ENCODE measurements at regions not wholly inside any gene's neighbourhood (a gene's known extent, or its start where the extent isn't known, plus 50 kb on each side); places are given as distances from the start of the nearest gene placed in this dataset.
A peak's percentile ranks its signal among the peaks of the same experiment; 100 is the strongest.

DNA sequence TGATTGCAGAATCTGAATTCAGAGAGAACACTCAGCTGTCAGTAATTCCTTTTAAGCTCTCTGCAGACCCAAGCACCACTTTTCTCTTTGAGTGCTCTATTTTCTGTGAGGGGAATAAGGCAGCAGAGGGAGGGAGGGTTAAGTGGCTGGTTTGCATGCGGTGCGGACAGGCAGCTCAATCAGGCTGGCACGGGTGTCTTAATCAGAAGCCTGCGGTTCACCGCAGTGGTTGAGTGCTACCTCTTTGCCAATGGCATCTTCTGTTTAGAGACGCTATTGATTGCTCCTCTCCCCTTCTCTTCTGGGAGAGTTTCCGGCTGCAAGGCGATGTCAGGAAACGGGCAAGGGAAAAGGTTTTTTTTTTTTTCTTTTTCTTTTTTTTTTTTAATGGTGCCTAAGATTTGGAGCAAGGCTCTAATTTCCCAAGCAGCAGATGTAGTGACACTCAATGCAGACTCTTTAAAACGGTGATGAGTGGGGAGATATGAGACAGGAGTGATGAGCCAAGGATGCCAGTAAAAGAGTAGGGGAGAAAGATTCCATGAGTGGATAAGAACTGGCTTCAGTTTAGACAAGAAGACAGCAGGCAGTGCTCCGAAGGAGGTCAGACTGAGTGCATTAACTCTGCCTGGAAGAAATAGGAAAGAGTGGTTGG is 533.7 kb upstream of the SEL1L start:
- DNase-seq: peak; percentile 100

DNA sequence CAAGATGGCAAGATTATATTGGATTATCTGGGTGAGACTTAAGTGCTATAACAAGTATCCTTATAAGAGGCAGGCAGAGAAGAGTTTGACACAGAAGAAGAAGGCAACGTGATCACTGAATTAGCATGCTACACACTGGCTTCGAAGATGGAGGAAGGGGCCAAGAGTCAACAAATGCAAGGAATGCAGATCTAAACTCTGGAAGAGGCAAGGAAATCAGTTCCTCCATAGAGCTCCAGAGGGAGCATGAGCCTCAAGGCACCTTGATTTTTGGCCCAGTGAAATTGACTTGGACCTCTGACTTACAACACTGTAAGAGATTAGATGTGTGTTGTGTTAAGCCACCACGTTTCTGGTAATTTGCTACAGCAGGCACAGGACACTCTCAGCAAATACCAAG is 536.4 kb upstream of the SEL1L start:
- no peak for DNase-seq

DNA sequence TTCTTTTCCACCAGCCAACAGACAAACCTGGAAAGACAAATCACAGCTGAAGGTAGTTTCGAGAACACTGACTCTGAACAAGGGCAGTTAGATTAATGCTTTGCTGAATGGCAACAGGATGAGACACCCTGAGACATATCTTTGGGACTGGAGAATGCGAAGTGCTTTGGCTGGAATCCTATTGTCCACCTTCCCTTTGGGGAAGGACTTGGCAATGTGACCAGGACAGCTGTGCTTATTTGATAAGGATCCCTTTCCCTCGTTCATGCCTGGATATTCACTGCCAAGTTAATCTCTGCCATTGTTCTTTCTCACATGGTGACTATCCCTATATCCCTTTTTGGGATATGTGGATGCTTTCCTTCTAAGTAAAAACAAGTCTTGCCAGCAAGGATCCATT is 537.1 kb upstream of the SEL1L start:
- DNase-seq: no peak

DNA sequence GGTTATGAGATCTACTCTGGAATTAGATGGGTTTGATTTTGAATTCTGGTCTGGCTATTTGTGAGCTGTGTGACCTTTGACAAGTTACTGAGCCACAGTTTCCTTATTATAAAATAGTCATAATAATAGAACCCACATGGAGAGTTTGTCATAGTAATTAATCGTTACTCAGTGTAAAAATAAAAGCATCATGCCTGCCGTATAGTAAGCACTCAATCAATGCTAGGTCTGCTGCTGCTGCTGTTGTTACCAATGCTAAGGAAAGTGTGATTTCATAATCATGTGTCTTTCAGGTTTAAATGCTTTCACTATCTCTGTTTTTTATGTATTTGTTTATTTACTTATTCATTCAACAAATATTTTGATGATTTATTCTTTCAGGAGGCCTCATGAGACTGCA is 539.9 kb upstream of the SEL1L start:
- no peak for DNase-seq

DNA sequence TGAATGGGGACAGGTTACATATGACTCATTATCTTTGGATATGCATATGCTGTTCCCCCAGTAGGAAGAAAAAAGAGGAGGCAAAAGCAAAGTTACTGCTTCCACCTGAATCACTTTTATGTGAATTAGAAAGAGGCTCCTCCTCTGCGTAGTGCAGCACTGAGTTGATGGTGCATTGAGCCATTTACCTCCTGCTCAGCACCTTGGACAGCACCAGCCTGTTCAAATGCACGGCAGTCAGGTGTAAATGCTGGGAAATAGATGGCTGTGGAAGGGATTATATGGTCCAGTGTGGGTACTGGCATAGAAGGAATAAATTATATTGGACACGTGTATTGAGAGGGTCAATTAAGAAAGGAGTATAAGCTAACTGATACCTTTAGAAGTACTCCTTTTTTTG is 541.9 kb upstream of the SEL1L start:
- no peak for DNase-seq

DNA sequence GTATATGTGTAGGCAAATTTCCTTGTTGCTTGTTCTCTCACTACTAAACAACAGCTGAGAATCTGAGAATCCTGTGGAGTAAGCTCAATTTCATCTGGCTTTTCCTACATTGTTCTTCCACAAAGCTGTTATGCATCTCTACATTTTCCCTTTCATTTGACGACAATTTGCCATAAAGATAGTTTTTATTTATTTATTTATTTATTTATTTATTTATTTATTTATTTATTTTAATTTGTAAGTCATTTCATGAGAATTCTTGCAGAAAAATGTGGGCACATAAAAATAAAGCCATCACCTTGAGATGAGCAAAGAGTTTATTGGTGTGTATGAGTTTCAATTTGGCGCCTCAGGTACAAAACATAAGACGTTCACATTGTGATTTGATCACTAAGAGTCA is 545.9 kb upstream of the SEL1L start:
- no peak for DNase-seq

DNA sequence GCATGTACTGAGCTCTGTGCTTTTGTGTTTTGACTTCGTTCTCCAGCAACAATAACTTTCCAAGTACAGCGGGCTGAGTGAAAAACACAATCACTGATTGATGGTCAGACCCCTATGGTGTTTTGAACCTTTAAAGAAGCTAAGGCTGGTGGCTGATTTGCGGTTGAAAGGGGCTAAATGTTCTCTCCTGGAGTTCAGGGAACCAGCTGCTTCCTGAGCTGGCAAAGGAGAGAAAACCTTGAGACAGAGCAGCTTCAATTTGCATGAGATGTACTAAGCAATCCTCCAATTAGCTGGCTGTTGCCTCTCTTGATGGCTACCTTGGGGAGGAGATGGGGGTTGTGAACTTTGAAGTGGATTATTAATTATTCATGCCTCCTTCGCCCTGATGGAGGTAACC is 546.7 kb upstream of the SEL1L start:
- peak; percentile 50 for DNase-seq

DNA sequence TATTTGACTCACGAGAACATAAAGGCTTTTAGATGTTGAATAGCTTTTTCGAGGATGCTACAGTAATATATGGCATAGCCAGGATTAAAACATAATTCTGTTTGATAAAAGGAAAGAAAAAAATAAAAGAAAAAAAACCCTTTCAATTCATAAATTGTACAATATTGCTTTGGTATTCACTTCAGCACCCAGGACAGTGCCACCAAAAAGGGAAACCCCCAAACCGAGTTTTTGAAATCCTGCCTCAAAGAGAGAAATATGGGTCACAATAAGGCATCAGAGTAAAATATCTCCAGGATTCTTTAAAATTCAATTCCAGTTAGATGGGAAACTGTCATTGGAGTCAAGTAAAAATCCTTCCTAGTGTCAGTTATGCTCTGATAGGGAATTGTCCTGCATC is 551.2 kb upstream of the SEL1L start:
- DNase-seq: no peak

DNA sequence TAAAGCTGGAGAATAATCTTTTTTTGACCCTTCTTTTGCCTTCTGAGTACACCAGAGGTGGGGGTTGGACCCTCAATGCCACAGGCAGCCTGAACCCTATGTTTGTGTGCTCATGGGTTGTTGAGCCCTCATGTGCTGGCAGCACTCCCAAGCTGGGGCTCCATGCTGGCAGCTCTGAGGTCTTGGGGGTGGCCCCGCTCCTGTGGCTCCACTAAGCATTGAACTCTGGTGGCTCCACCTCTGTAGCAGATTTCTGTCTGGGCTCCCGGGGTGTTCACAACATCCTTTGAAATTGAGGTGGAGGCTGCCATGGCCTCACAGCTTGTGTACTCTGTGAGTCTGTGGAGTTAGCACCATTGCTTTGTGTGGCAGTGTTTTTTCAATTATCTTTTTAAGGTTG is 557.4 kb upstream of the SEL1L start:
- no peak for DNase-seq

DNA sequence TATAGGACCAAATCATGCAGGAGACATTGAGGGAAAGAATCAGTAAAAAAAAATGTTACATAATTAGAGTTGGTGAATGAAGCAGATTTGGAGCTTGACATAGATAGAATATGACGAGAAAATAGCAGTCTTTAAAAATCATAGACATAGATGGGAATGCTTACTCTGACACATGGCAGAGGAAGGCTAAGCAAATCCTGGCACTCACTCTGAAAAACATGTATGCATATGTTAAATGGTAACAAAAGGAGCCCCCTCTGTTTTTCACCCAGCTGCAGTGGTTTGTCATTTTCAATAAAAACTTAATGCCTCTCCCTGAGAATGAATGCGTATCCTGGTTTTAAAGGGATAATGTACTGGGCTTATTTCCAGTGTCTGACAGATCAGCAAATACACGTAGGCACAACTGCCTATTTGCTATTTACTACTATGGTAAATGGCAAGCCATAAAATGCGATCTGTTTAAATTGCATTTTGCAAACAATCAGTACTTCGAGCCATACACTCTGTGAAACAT is 561.2 kb upstream of the SEL1L start:
- no peak for DNase-seq

DNA sequence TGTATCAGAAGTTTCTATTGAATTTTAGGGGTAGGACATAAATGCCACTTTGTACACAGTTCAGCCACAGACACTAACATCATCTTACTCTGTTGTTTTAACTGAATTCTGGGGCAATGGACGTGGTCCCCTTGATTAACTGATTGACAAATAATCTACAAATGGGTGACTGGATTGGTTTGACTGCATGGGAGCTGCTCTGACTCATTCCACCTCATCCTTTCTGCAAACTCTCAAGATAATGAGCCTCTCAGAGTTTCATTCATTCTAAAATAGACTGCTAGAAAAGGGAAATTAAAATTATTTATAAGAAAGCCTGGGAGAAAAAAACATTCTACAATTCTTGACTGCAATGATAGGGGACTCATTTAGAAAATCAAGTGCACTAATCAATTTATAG is 570.4 kb upstream of the SEL1L start:
- DNase-seq: no peak

DNA sequence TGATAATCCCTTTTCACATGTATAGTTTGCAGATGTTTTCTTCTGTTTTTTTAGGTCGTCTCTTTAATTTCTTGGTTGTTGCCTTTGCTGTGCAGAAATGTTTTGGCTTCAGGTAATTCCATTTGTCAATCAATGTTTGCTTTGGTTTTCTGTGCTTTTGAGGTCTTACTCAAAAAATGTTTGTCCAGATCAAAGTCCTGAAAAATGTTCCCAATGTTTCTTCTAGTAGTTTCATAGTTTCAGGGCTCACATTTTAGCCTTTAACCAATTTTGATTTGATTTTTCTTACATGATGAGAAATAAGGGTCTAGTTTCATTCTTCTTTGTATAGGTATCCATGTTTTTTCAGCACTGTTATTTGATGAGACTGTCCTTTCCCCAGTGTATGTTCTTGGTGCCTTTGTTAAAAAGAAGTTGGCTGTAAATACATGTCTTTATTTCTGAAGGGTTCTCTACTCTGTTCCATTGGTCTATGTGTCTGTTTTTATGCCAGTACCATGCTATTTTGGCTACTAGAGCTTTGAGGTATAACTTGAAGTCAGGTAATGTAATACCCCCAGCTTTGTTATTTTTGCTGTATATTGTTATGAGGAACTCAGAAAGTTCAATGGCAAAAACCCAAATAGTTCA is 578.7 kb upstream of the SEL1L start:
- no peak for DNase-seq

DNA sequence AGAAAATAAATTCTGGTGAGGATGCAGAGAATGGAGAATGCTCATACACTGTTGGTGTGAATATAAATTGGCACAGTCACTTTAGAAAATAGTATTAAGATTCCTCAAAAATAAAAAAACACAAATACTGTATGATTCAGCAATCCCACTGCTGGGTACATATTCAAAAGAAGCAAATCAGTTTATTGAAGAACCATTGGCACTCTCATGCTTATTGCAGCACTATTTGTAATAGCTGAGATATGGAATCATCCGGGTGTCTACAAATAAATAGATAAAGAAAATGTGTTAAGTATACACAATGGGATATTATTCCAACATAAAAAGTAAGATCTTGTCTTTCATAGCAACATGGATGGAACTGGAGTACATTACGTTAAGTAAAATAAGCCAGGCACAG is 579.4 kb upstream of the SEL1L start:
- no peak for DNase-seq

DNA sequence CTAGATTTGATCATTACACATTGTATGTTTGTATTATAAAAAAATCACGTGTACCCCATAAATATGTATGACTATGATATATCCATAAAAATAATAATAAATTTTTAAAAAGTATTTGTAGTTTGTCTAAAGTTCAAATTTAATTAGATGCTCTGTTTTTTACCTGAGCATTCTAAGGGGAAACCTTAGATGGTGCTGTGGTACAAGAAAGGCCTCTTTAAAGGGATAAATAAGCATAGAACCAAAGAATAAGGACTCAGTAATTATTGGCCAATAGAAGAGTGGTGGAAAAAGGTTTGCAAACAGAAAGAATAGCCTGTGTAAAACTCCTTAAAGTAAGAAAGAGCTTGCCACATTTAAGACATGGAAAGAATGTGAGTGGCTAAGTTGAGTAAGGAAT is 580.1 kb upstream of the SEL1L start:
- DNase-seq: no peak

DNA sequence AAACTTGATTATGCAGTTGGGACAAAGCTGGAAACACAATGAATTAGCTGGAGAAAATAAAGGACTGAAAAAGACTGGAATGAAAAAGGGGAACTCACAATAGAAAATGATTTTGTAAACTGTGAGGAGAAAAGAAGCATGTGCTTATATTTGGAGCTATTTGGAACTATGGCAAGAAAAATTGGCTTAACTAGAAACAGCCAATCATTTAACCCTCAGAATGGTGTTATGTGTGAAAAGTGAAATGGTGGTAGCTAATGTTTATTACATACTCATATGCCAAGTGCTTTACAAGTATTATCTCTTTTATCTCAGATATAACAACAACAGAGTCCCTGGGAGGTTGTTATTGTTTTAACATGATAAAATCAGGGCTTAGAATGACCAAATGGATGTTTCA is 583.1 kb upstream of the SEL1L start:
- DNase-seq: no peak

DNA sequence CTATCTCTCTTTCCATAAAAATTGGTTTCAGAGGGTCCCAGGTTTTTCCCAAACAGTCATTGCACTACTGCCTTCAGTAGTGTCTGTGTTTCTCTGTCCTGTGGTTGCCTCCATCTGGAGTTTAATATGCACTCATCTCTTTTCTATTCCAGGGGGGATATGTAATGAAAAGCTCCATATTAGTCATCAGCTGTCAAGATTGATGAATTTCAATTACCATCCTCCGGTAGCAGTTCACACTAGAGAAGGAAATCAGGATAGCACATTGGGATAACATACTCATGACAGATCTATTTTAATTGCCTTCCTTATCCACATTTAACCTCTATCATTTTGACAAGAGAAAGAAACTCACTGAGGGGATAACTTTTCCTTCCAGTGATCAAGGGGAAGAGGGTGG is 589.0 kb upstream of the SEL1L start:
- DNase-seq: no peak

DNA sequence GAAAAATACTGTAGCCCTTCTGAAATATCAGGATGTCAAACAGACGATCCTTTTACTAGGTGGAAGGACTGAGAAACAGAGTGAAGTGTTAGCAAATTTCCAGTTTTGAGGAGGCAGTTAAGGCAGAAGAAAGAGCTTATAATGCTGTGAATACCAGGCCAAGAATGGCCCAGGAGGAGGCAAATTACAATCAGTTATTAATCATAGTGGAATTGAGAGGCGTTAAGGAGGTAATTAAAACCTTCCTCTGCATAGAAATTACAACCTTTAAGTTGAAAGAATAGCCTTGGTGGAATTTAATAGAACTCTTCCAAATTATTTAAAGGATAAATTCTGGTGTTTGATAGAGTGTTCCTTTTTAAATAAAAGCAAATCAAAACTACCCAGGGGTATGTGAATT is 590.9 kb upstream of the SEL1L start:
- DNase-seq: no peak

DNA sequence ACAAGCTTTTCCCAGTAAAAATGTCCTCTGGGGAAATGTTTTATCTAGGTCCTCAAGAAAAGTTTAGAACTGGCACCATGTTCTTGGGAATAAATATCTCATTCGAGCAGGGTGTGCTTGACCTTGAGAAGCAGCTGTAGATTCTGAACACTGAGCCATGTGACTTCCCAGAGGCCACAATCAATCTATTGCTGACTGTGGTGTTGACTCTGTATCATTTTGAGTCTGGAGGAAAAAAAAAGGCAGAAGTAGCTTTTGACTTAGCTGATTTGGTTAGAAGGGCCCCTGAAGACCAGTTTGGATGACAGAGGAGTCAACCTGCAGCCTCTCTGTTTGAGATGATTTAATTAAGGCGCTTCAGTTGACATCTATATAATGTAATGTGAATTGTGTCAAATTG is 592.4 kb upstream of the SEL1L start:
- no peak for DNase-seq

DNA sequence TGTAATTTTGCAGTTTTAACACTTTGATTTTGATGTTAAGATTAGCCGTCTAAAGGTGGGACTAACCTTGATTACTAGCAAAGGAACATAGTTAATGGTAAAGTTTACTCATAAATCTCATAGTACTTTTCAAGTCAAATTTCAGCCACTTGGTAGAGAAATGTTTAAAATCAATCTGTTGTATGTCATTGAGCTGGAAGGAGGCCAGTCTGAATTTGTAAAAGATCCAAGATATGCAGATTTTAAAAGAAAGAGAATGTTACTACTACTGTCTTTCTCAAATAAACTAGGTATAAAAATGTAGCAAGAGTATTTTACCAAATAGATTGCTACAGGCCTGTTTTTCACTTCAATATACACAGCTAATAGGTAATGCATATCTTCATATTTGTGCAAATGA is 600.8 kb upstream of the SEL1L start:
- no peak for DNase-seq

DNA sequence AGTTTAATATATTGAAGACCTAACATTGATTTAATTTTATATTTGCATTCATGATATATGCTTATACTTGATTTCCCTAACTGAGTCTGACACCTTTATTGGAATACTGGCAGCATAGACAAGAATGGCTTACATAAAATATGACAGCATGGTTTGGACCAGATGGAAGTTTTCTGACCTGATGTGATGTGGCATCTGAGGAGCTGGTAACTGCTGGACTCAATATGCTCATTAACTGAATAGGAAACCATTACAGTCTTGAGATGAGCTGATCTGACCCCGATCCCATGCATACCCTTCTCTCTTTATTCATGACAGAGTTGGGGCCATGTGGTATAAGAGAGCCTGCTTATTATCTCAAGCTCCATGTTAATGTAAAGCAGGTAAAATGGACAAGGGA is 604.8 kb upstream of the SEL1L start:
- DNase-seq: no peak

DNA sequence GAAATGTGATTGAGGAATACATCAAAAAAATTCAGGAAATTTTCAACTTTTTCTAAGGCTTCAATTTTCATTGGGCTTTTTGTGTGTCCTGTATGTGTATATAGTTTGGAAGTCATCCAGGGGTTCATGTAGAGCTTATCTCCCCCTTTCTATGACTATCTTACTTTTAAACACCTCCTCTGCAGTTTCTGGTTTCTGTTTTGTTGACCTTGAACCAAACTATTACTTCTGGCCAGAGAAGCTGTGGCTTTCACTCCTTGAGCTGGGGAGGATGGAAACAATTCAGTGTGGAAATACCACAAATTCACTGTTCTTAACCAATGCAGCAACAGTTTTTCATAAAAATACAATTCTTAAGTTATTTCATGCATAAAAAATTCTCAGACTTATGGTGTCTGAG is 613.2 kb upstream of the SEL1L start:
- no peak for DNase-seq

DNA sequence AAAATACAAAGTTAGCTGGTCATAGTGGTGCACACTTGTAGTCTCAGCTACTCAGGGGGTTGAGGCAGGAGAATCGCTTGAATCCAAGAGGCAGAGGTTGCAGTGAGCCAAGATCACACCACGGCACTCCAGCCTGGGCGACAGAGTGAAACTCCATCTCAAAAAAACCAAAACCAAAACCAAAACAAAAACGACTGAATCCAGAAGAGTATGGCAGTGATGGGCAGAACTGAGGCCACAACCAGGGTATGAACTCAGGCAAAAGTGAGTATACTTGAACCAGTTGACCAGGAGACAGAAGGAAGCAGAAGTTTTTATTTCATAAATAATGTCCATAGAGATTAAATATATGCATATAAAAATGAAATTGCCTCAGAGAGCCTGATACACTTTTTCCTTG is 620.0 kb upstream of the SEL1L start:
- DNase-seq: no peak

DNA sequence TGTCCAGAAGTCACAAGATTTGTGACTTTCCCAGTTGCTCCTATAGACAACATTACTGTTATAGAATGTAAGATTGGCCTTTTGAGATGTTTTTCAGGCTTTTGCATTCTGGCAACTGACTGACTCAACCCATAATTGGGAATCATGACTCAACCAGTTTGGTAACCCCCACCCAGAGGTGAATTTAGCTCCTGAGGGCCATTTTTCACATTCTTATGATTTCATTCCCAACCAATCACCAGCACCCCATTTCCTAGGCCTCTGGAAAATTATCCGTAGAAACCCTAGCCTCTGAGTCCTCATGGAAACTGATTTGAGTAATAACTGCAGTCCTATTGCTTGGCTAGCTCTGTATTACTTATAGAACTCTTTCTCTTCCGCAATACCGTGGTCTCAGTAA is 626.0 kb upstream of the SEL1L start:
- DNase-seq: no peak

DNA sequence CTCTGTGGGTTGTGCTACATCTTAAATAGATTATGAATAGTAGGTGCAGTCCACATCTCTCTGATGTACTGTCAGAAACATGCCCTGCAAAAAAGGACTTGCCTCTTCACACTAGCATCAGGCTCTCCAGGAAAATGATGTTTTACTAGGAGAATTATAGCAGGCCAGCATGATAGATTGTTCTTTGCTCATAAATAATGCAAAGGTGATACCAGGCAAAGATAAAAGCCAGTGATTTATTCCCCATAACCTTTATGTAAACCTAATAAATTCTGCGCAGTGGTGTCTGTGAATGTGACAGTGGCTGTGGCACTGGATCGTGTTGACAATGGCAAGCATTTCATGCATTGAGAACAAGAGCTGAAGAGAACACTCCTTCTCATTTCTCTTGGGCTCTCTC is 646.5 kb upstream of the SEL1L start:
- no peak for DNase-seq

DNA sequence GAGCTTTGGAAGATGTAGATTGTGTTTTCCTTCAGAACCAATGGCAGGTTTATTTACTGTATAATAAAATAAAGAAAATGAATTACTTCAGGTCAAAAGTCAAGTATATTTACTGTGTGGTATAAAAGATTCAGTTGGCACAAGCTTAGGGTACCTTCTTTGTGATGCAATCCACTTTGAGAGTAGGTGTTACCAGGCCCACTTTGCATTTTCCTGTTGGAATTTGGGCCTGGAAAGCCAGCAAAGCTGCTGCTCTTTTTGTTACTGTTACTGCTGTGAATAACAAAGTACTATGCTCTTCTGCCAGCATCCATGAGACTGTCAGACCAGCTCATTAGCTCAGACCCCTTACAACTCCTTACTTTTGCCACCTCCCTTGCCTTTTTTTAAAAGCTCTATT is 649.0 kb upstream of the SEL1L start:
- DNase-seq: no peak
